ENCODE measurements at regions not wholly inside any gene's neighbourhood (a gene's known extent, or its start where the extent isn't known, plus 50 kb on each side); places are given as distances from the start of the nearest gene placed in this dataset.

DNA sequence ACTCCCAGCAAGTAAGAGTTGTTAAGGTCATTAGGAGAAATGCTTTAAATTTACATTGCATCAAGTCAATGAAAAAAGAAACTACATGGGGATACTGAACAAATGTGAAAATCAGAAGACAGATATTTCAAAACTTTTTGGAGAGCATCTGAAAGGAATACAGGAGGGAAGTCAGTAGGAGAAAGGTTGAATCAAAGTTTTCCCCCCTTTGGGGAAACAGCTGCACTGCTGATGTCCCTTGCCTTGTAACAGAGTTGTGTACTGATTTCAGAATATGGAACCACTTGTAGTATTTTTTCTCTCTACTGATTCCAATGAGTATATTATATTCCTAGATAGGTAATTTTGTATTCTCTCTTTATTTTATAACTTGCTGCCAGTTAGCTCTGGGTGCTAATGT, 592.5 kb upstream of the ZEB2 start:
- Mint-ChIP-seq H3K36me3 (ENCODE audit: low read depth, unreplicated experiment) (no peaks in the 10 kb centered on the region), H3K27ac (ENCODE audit: unreplicated experiment) (no peak overlapping the region), H3K4me3 (ENCODE audit: unreplicated experiment) (no peak overlapping the region), H3K4me1 (ENCODE audit: low read depth, unreplicated experiment) (peaks cover 52% of the 10 kb centered on the region), H3K27me3 (ENCODE audit: low read depth, unreplicated experiment) (no peaks in the 10 kb centered on the region), H3K9me3 (ENCODE audit: unreplicated experiment) (no peaks in the 10 kb centered on the region)
- FAIRE-seq (no peak), DNase-seq (ENCODE audit: low read depth) (no peak)
- Histone ChIP-seq H3K79me2 (ENCODE audit: insufficient read depth, low read length) (no peaks in the 10 kb centered on the region), H4K20me1 (ENCODE audit: insufficient read depth, low read length) (no peaks in the 10 kb centered on the region), H3K4me3 (ENCODE audit: insufficient read depth, low read depth, low read length) (no peak overlapping the region), H3K27me3 (ENCODE audit: insufficient read depth, low read length) (no peaks in the 10 kb centered on the region), H3K9ac (ENCODE audit: low read length) (no peak overlapping the region), H3K4me1 (ENCODE audit: insufficient read depth, low read length) (peaks cover 11% of the 10 kb centered on the region), H2AFZ (ENCODE audit: low read depth, low read length) (no peak overlapping the region), H3K4me2 (ENCODE audit: low read length) (no peak overlapping the region), H3K9me3 (ENCODE audit: insufficient read depth, low read depth, low read length) (no peaks in the 10 kb centered on the region), H3K36me3 (ENCODE audit: insufficient read depth, low read length) (no peaks in the 10 kb centered on the region), H3K27ac (ENCODE audit: low read depth, low read length) (no peak overlapping the region)
- TF ChIP-seq, protein P1, sequence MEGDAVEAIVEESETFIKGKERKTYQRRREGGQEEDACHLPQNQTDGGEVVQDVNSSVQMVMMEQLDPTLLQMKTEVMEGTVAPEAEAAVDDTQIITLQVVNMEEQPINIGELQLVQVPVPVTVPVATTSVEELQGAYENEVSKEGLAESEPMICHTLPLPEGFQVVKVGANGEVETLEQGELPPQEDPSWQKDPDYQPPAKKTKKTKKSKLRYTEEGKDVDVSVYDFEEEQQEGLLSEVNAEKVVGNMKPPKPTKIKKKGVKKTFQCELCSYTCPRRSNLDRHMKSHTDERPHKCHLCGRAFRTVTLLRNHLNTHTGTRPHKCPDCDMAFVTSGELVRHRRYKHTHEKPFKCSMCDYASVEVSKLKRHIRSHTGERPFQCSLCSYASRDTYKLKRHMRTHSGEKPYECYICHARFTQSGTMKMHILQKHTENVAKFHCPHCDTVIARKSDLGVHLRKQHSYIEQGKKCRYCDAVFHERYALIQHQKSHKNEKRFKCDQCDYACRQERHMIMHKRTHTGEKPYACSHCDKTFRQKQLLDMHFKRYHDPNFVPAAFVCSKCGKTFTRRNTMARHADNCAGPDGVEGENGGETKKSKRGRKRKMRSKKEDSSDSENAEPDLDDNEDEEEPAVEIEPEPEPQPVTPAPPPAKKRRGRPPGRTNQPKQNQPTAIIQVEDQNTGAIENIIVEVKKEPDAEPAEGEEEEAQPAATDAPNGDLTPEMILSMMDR (IDR thresholded peaks at IDR 0.05; ENCODE audit: insufficient read depth, low read depth, low read length): no peak
- TF ChIP-seq EZH2 (IDR thresholded peaks at IDR 0.05; ENCODE audit: insufficient read depth, low read length): no peak

DNA sequence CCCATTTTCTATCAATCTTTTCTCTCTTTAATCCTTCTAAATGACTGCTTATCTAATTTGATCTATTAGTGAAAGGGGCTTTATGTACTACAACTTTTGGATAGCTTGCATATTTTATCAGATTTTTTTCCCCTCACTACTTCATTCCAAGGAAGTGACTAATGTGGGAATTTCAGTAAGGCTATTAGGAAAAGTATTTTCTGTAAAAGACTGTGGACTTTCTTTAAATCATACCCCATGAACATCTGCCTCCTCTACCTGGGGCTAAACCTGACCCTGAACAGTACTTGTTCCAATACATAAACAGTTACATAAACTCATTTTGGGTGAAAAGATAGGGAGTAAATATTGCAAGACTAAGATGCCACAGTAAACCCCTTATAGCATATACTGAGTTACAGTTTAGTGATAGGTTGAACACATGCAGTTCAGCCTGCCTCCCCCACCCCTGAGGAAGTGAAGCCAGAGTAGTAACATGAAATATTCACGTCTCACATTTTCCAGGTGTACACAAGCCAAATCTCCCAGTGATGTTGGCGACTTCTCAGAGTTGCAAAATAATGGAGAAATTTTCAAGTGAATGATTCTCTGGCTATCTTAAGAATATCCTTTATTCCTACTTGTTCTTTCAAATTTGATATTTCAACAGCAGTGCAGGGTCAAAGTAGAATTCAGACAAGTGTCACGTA, 590.9 kb upstream of the ZEB2 start:
- Histone ChIP-seq H2AFZ (ENCODE audit: low read depth, low read length) (no peak overlapping the region), H4K20me1 (ENCODE audit: insufficient read depth, low read length) (no peaks in the 10 kb centered on the region), H3K9me3 (ENCODE audit: insufficient read depth, low read depth, low read length) (no peaks in the 10 kb centered on the region), H3K4me2 (ENCODE audit: low read length) (peak overlapping the region; percentile 54), H3K4me1 (ENCODE audit: insufficient read depth, low read length) (peaks cover 11% of the 10 kb centered on the region), H3K27me3 (ENCODE audit: insufficient read depth, low read length) (no peaks in the 10 kb centered on the region), H3K4me3 (ENCODE audit: insufficient read depth, low read depth, low read length) (no peak overlapping the region), H3K27ac (ENCODE audit: low read depth, low read length) (peak overlapping the region; percentile 47), H3K9ac (ENCODE audit: low read length) (no peak overlapping the region), H3K79me2 (ENCODE audit: insufficient read depth, low read length) (no peaks in the 10 kb centered on the region), H3K36me3 (ENCODE audit: insufficient read depth, low read length) (no peaks in the 10 kb centered on the region)
- H3K4me3 Mint-ChIP-seq (ENCODE audit: unreplicated experiment): no peak overlapping the region
- no peaks in the 10 kb centered on the region for H3K9me3 Mint-ChIP-seq (ENCODE audit: unreplicated experiment)
- FAIRE-seq (peak; percentile 83), DNase-seq (ENCODE audit: low read depth) (peak; percentile 70)
- peak overlapping the region; percentile 93 for H3K27ac Mint-ChIP-seq (ENCODE audit: unreplicated experiment)
- no peaks in the 10 kb centered on the region for H3K36me3 Mint-ChIP-seq (ENCODE audit: low read depth, unreplicated experiment)
- H3K27me3 Mint-ChIP-seq (ENCODE audit: low read depth, unreplicated experiment): no peaks in the 10 kb centered on the region
- TF ChIP-seq, protein P1 (IDR thresholded peaks at IDR 0.05; ENCODE audit: insufficient read depth, low read depth, low read length): no peak
- TF ChIP-seq EZH2 (IDR thresholded peaks at IDR 0.05; ENCODE audit: insufficient read depth, low read length): no peak
- H3K4me1 Mint-ChIP-seq (ENCODE audit: low read depth, unreplicated experiment): peaks cover 46% of the 10 kb centered on the region

DNA sequence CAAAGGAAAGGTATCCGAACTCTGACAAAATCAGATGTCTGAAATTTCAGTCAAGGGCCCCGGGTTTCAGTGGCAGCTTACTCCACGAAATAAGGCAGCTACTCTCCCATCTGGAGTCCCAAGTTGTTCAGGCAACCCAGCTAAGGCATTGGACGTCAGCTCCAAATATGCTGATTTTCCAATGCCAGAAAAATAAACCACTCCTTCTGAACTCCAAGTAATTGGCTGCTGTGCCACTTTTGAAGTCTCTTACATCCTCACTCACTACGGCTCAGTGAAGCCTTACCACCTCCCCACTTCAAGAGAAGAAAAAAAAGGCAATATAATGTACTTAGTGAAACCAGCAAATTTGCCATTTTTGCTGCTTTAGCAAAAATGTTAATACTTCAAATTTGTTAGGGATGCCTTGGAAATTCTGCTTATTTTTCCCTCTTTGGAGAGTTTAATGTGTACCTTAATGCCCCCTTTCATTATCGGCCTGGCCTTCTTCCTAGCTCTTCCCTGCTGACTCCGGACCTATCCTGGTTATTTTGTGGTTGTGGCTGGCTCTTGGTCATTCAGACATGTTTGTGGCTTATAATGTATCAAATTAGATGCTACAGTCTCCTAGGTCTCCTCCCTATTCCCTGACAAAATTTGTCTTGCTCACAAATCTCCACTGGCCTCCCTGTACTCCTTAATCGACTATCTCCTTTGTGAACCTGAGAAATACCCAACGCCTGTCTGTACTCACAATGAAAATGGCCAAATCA, 589.2 kb upstream of the ZEB2 start:
- FAIRE-seq (no peak), DNase-seq (ENCODE audit: low read depth) (no peak)
- Mint-ChIP-seq H3K27ac (ENCODE audit: unreplicated experiment) (peak overlapping the region; percentile 85), H3K36me3 (ENCODE audit: low read depth, unreplicated experiment) (no peaks in the 10 kb centered on the region), H3K4me1 (ENCODE audit: low read depth, unreplicated experiment) (peaks cover 37% of the 10 kb centered on the region), H3K27me3 (ENCODE audit: low read depth, unreplicated experiment) (no peaks in the 10 kb centered on the region), H3K9me3 (ENCODE audit: unreplicated experiment) (no peaks in the 10 kb centered on the region), H3K4me3 (ENCODE audit: unreplicated experiment) (no peak overlapping the region)
- no peak overlapping the region for H3K9ac ChIP-seq (ENCODE audit: low read length)
- no peaks in the 10 kb centered on the region for H3K27me3 ChIP-seq (ENCODE audit: insufficient read depth, low read length)
- no peak overlapping the region for H2AFZ ChIP-seq (ENCODE audit: low read depth, low read length)
- H3K27ac ChIP-seq (ENCODE audit: low read depth, low read length): no peak overlapping the region
- no peaks in the 10 kb centered on the region for H3K79me2 ChIP-seq (ENCODE audit: insufficient read depth, low read length)
- H4K20me1 ChIP-seq (ENCODE audit: insufficient read depth, low read length): no peaks in the 10 kb centered on the region
- TF ChIP-seq, protein P1 (IDR thresholded peaks at IDR 0.05; ENCODE audit: insufficient read depth, low read depth, low read length): no peak
- no peak for TF ChIP-seq EZH2 (IDR thresholded peaks at IDR 0.05; ENCODE audit: insufficient read depth, low read length)
- no peaks in the 10 kb centered on the region for H3K9me3 ChIP-seq (ENCODE audit: insufficient read depth, low read depth, low read length)
- H3K4me2 ChIP-seq (ENCODE audit: low read length): no peak overlapping the region
- H3K4me3 ChIP-seq (ENCODE audit: insufficient read depth, low read depth, low read length): no peak overlapping the region
- no peaks in the 10 kb centered on the region for H3K36me3 ChIP-seq (ENCODE audit: insufficient read depth, low read length)
- H3K4me1 ChIP-seq (ENCODE audit: insufficient read depth, low read length): peaks cover 8% of the 10 kb centered on the region

Data from astrocyte (in vitro differentiated cells and primary cell).